GM21515 (cell line): ENCODE measurements at regions not wholly inside any gene's neighbourhood (a gene's known extent, or its start where the extent isn't known, plus 50 kb on each side); places are given as distances from the start of the nearest gene placed in this dataset.

Source experiments
- ATAC-seq: cut with Tn5 transposase; IDR thresholded peaks from one replicate; pipeline ENCODE4 v1.9.1; 2021; ENCODE audit not compliant: unreplicated experiment

DNA sequence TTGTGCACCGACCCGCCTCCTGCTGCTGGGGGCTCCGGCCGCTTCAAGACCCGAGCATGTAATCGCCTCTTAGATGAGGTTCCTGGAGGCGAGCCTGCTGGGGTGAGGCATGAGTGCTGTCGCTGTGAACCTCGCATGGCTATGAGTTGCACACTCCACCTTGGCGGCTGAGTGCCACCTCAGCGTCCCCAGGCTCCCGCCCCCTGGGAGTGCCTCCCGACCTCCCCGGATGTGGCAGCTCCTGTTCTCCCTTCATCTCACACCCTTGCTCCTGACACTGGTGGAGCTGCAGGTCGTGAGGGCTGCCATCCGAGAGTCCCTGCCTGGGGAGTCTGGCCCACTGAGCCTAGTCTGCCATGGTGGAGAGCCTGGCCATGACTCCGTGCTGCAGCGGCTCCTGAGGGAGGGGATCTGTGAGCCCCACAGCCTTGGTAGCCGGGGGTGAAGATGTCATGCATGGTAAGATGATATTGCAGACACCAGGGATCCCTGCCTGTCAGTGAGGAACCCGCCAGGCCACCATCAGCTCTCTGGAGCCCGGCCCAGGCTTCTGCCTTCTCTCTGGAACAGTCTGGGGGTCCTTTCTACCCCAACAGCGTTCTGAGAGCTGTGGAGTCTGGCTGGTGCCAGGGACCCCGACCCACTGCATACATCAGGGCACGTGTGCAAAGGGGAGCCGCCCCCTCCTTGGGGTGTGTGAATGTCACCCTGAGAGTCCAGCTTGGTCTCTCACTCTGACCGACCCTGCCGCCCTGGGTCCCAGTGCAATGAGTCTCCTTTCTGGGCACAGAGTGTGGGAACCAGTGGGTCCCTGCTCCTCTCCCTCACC, 61.6 kb upstream of the HS6ST1 start:
- no peak for ATAC-seq

GRCh38 chr2:128380961-128381938, 62.6 kb upstream of the HS6ST1 start:
- ATAC-seq, result no peak

- no peak for ATAC-seq
Measured at GRCh38 chr2:128384446-128384845, 65.8 kb upstream of the HS6ST1 start.

GRCh38 chr2:128384956-128385355, 66.3 kb upstream of the HS6ST1 start:
- no peak for ATAC-seq

DNA sequence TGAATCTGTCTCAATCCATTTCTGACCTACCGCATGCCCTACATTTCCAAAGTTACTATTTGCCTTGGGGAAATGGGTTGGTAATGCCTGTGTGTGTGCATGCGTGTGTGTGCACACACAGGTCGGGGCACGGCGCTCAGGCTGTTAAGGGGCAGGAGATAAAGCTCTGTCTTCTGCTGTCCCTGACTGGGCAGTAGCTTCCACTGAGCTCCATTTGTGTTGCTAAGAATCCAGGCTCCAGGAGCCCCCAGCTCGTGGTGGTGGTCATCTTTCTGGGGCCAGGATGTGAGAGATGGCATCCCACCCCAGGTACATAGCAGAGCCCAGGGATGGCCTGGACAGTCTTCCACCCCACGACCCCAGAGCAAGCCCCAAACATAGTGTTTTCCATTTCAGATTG, 66.7 kb upstream of the HS6ST1 start:
- no peak for ATAC-seq

DNA sequence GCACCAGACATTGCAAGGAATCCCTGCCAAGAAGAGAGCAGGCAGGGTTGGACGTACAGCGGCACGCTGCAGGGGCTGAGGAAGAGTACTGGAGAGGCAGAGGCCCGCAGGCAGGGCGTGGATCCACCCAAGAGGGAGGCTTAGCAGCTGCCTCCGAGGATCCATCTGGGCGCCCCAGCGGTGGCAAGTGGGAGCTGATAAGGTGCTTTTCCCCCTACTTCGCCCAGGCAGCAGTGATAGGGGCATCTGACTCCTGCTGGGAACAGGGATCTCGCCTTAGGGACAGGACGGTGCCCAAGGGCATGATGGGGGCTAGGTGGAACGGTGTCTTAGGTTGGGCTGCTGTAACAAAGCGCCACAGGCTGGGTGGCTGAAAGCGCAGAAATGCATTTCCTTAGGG, 67.4 kb upstream of the HS6ST1 start:
- no peak for ATAC-seq

- no peak for ATAC-seq
Measured at GRCh38 chr2:128388499-128388941, 69.9 kb upstream of the HS6ST1 start.

DNA sequence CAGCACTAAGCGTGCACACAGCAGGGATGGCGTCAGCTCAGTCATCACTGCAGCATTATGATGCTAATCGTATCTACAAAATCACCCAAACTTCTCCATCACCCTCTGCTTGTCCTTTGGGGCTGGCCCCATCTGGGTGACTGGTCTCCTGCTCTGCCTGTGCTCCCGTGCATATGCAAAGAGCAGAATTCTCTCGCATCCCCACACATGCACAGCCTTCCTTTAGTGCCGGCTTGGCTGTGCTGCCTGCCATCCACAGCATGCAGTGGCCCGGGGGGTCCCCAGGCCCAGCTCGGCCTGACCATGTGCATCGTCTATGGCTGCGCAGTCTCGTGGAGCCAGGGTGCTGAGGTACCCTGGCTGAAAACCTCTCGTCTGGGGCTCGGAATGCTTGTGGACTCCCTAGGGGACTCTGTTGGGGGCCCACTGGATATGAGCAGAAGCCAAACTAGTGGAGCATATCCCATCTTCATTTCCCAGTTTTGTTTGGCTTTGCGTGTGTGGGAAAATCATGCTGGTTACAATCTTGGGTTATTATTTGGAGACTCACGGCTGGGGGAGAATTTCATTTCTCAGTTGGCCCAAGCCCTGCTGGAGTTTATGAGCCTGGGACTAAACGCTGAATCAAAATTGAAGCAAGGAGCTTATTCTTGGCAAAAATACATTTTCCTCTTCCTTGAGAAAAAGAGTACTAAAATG, 70.9 kb upstream of the HS6ST1 start:
- ATAC-seq, result no peak

GRCh38 chr2:128390256-128390990, 71.8 kb upstream of the HS6ST1 start:
- no peak for ATAC-seq

DNA sequence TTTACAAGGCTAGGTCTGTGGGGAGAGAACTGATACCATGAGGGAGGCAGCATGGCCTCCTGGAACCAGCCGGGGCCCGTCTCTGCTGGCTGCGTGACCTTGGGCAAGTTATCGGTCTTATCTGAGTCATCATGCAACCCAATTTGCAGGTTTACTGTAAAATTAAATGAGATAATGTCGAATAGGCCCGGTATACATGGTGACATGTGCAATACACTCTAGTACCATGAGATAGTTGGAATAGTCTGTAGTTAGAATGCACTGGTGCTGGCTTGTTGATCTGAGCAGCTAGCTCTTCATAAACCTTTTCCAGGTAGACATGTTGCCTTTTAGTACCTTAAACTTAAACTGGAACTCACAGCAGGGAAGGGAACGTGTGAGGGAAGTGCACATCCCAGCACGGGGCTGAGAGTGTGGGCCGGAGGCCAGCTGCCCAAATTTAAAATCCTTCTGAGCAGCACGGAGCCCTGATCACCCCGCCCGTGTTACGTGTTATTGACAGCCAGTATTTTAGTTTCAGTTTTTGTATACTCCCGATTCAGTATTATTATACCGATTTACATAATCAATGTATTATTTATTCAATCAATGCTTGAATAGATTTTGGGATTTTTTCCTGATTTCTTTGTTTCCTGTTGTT, 72.4 kb upstream of the HS6ST1 start:
- no peak for ATAC-seq

DNA sequence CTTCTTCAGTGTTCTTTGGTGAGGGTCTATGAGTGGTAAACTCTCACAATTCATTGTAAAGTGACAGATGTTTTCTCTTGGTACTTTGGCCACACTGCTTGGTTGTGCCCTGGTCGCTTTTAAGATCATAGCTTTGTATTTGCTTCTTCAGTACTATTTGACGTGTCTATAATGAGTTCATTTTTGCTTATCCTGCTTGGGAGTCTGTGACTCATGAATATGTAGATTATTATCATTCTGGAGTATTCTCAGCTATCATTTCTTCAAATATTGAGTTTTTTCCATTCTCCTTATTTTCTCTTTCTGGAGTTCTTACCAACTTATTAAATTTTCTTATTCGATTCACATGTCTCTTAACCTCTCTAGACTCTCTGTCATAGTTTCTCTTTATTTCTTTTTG, 73.0 kb upstream of the HS6ST1 start:
- no peak for ATAC-seq

GRCh38 chr2:128392207-128392606, 73.5 kb upstream of the HS6ST1 start:
- ATAC-seq, result no peak

DNA sequence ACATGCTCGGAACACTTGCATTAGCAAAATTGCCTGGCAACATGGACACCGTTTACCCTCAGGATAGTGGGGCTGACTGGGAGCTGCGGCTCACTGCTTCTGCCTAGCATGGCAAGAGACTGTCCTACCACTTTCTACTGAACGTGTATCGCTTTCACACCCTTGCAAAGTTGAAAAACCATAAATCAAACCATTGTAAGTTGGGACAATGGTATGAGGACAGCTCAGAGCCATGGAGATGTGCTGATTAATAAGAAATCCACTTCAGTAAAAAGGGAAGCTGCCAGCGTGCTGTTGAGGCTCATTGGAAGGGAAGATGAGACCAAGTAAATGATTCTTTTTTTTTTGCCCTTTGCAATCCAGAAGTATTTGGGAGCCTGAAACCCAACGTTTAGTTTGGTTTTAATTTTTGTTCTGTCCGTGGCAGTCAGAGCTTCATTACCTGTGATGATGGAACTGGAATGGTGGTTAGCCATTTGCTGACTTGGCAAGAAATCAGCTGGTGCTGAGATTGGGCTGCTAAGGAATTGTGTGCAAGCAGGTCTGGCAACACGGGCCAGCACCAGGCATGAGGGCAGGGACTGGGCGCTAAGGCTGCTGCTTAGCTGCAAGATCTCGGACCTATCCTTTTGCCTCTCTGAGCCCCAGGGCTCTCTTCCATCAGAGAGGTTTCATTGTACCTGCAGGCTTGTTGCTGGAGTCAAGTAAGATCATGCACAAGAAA, 75.5 kb upstream of the HS6ST1 start:
- ATAC-seq, result no peak

DNA sequence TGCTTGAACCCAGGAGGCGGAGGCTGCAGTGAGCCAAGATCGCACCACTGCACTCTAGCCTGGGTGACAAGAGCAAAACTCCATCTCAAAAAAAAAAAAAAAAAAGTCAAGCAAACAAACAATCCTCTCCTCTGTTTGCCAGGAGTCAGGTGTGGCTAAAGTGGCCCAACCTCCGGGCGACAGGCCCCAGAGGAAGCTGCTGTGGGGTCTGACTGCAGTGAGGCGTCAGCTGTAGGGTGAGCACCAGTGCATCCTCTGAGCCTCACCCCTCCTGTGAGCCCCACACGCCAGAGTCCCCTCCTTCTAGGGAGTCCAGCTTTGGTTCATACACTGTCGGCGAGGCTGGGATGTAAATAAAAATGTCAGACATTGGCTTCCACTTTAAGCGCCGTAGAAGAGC, 76.5 kb upstream of the HS6ST1 start:
- no peak for ATAC-seq

- ATAC-seq, result no peak
Measured at GRCh38 chr2:128395640-128396499, 77.2 kb upstream of the HS6ST1 start.

GRCh38 chr2:128396500-128396891, 77.8 kb upstream of the HS6ST1 start:
- ATAC-seq, result no peak

DNA sequence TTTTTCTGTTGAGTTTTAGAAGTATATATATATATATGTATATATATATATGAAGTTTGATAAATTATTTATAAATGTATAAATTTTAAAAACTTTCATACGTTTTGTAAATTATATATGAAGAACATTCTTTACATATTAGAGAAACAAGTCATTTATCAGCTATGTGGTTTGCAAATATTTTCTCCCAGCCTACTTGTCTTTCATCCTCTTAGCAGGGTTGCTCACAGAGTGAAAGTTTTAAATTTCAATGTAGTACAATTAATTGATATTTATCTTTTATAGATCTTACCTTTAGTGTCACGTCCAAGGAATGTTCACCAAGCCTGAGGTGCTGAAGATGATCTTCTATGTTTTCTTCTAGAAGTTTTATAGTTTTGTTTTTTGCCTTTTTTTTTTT, 78.3 kb upstream of the HS6ST1 start:
- ATAC-seq, result no peak

DNA sequence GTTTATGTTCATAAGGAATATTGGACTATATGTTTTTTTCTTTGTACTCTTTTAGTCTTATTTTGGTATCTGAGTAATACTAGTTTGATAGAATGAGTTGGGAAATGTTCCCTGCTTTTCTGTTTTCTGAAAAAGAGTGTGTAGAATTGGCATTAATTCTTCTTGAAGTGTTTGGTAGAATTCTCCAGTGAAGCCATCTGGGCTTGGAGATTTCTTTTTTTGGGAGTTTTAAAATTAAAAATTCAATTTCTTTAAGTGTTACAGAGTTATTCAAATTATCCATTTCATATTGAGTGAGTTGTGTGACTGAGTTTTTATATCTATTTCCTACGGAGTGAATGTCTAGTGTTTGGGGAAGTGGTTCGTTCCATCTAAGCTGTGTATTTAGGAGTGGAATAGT, 80.6 kb upstream of the HS6ST1 start:
- no peak for ATAC-seq
